CD4-positive, CD25-positive, alpha-beta regulatory T cell (primary cell): ENCODE measurements at regions not wholly inside any gene's neighbourhood (a gene's known extent, or its start where the extent isn't known, plus 50 kb on each side); places are given as distances from the start of the nearest gene placed in this dataset.
"Not testable (repeated sequence)": the region's sequence is repeated elsewhere in the genome, so short reads cannot be mapped to it uniquely, and the experiment has no call there.

Source experiments
- ATAC-seq, 2 donors: fragments of 150-1000 bp; cut with Tn5 transposase; one replicate each; pipeline ENCODE4 v1.10.0; 2021; ENCODE audit warnings: low read depth in 2 of 2, moderate number of reproducible peaks in 2 of 2, moderate library complexity in 1 of 2
- DNase-seq, 3 donors: peaks; one replicate each; pipeline versions ENCODE4 v3.0.0 to v3.0.0-alpha.2; 2012 to 2022; ENCODE audit warnings: mixed read lengths in 1 of 3
- H3K27ac ChIP-seq: one replicate; pipeline ENCODE4 v1.7.0; 2013; ENCODE audit warnings: mild to moderate bottlenecking, low read length; ENCODE audit not compliant: insufficient read depth, poor library complexity, severe bottlenecking
- H3K27me3 ChIP-seq: one replicate; pipeline ENCODE4 v1.7.0; 2013; ENCODE audit warnings: low read length; ENCODE audit not compliant: control insufficient read depth, insufficient read depth
- H3K36me3 ChIP-seq: one replicate; pipeline ENCODE4 v1.7.0; 2013; ENCODE audit warnings: mild to moderate bottlenecking, low read length, moderate library complexity; ENCODE audit not compliant: control insufficient read depth, insufficient read depth
- H3K4me1 ChIP-seq: 2 replicates; pipeline ENCODE4 v1.7.0; 2013; ENCODE audit warnings: mild to moderate bottlenecking, low read length; ENCODE audit not compliant: insufficient read depth, control insufficient read depth, poor library complexity, severe bottlenecking
- H3K4me3 ChIP-seq: one replicate; pipeline ENCODE4 v1.7.0; 2013; ENCODE audit warnings: low read depth, mild to moderate bottlenecking, low read length, moderate library complexity
- H3K9me3 ChIP-seq, 2 experiments: 1 replicate in 1 of 2; 2 replicates in 1 of 2; pipeline ENCODE4 v1.7.0; 2013; ENCODE audit warnings: low read length in 2 of 2, mild to moderate bottlenecking in 1 of 2, moderate library complexity in 1 of 2; ENCODE audit not compliant: control insufficient read depth in 2 of 2
- H3K27ac Mint-ChIP-seq, 3 donors: one replicate each; pipeline ENCODE4 v1.8.0; 2020 to 2022; ENCODE audit warnings: mild to moderate bottlenecking in 3 of 3, mixed read lengths in 3 of 3, moderate library complexity in 2 of 3
- H3K27me3 Mint-ChIP-seq: one replicate; pipeline ENCODE4 v1.8.0; 2022; ENCODE audit warnings: mild to moderate bottlenecking, mixed read lengths
- H3K36me3 Mint-ChIP-seq: one replicate; pipeline ENCODE4 v1.8.0; 2020; ENCODE audit warnings: mixed read lengths
- H3K4me1 Mint-ChIP-seq, 4 donors: one replicate each; pipeline ENCODE4 v1.8.0; 2020 to 2022; ENCODE audit warnings: mixed read lengths in 4 of 4, mild to moderate bottlenecking in 1 of 4
- H3K4me3 Mint-ChIP-seq, 4 donors: one replicate each; pipeline ENCODE4 v1.8.0; 2020 to 2022; ENCODE audit warnings: mild to moderate bottlenecking in 4 of 4, mixed read lengths in 4 of 4, moderate library complexity in 3 of 4
- H3K9me3 Mint-ChIP-seq, 7 donors: one replicate each; pipeline ENCODE4 v1.8.0; 2020 to 2022; ENCODE audit warnings: mixed read lengths in 7 of 7, mild to moderate bottlenecking in 3 of 7, moderate library complexity in 2 of 7

GRCh38 chr5:8719796-8720195 lies 826.1 kb downstream of the SEMA5A start:
- H3K27me3 Mint-ChIP-seq, result no peaks in the 10 kb centered on the region
- H3K4me1 Mint-ChIP-seq, result no peaks in the 10 kb centered on the region
- no peak for ATAC-seq
- peaks cover 0 to 15% (median 2%) of the 10 kb centered on the region in 7 donors for H3K9me3 Mint-ChIP-seq
- no peak overlapping the region for H3K27ac Mint-ChIP-seq
- Histone ChIP-seq H3K27ac (no peak overlapping the region), H3K9me3 (no peaks in the 10 kb centered on the region), H3K36me3 (no peaks in the 10 kb centered on the region), H3K4me3 (no peak overlapping the region), H3K4me1 (no peaks in the 10 kb centered on the region), H3K27me3 (no peaks in the 10 kb centered on the region)
- H3K4me3 Mint-ChIP-seq, result no peak overlapping the region
- no peak for DNase-seq
- H3K36me3 Mint-ChIP-seq, result no peaks in the 10 kb centered on the region

GRCh38 chr5:8720506-8720905 lies 825.4 kb downstream of the SEMA5A start:
- Histone ChIP-seq H3K9me3 (no peaks in the 10 kb centered on the region), H3K4me1 (no peaks in the 10 kb centered on the region), H3K4me3 (no peak overlapping the region), H3K27ac (no peak overlapping the region), H3K27me3 (no peaks in the 10 kb centered on the region), H3K36me3 (no peaks in the 10 kb centered on the region)
- no peak overlapping the region for H3K4me3 Mint-ChIP-seq
- no peak for DNase-seq
- no peaks in the 10 kb centered on the region for H3K27me3 Mint-ChIP-seq
- H3K4me1 Mint-ChIP-seq, result no peaks in the 10 kb centered on the region
- no peak overlapping the region for H3K27ac Mint-ChIP-seq
- peaks cover 0 to 18% (median 3%) of the 10 kb centered on the region in 7 donors for H3K9me3 Mint-ChIP-seq
- no peak for ATAC-seq
- H3K36me3 Mint-ChIP-seq, result no peaks in the 10 kb centered on the region

GRCh38 chr5:8721536-8721935 lies 824.3 kb downstream of the SEMA5A start:
- Histone ChIP-seq H3K4me3 (no peak overlapping the region), H3K36me3 (no peaks in the 10 kb centered on the region), H3K9me3 (peaks cover 0 to 10% of the 10 kb centered on the region in 2 experiments), H3K27me3 (no peaks in the 10 kb centered on the region), H3K27ac (no peak overlapping the region), H3K4me1 (no peaks in the 10 kb centered on the region)
- peaks cover 0 to 22% (median 5%) of the 10 kb centered on the region in 7 donors for H3K9me3 Mint-ChIP-seq
- H3K27me3 Mint-ChIP-seq, result no peaks in the 10 kb centered on the region
- no peak for DNase-seq
- no peaks in the 10 kb centered on the region for H3K36me3 Mint-ChIP-seq
- H3K27ac Mint-ChIP-seq, result no peak overlapping the region
- H3K4me1 Mint-ChIP-seq, result no peaks in the 10 kb centered on the region
- ATAC-seq, result no peak
- H3K4me3 Mint-ChIP-seq, result no peak overlapping the region

- DNase-seq (no peak), ATAC-seq (no peak)
- Mint-ChIP-seq H3K4me1 (no peaks in the 10 kb centered on the region), H3K27ac (peak overlapping the region in 1 of 3 donors; percentile 52), H3K36me3 (no peaks in the 10 kb centered on the region), H3K9me3 (peaks cover 0 to 25% (median 9%) of the 10 kb centered on the region in 7 donors), H3K4me3 (no peak overlapping the region), H3K27me3 (no peaks in the 10 kb centered on the region)
- Histone ChIP-seq H3K27me3 (no peaks in the 10 kb centered on the region), H3K27ac (no peak overlapping the region), H3K4me1 (no peaks in the 10 kb centered on the region), H3K4me3 (no peak overlapping the region), H3K36me3 (no peaks in the 10 kb centered on the region), H3K9me3 (peaks cover 2 to 11% of the 10 kb centered on the region in 2 experiments)
Measured at GRCh38 chr5:8726383-8727036, 819.4 kb downstream of the SEMA5A start.

GRCh38 chr5:8727396-8727795 lies 818.5 kb downstream of the SEMA5A start:
- no peak overlapping the region for H3K4me3 Mint-ChIP-seq
- no peak overlapping the region for H3K27ac Mint-ChIP-seq
- H3K4me1 Mint-ChIP-seq, result no peaks in the 10 kb centered on the region
- no peak for DNase-seq
- Histone ChIP-seq H3K4me1 (no peaks in the 10 kb centered on the region), H3K9me3 (peaks cover 2 to 11% of the 10 kb centered on the region in 2 experiments), H3K27me3 (no peaks in the 10 kb centered on the region), H3K4me3 (no peak overlapping the region), H3K27ac (no peak overlapping the region), H3K36me3 (no peaks in the 10 kb centered on the region)
- H3K9me3 Mint-ChIP-seq, result peaks cover 0 to 25% (median 9%) of the 10 kb centered on the region in 7 donors
- no peaks in the 10 kb centered on the region for H3K36me3 Mint-ChIP-seq
- H3K27me3 Mint-ChIP-seq, result no peaks in the 10 kb centered on the region
- ATAC-seq, result no peak

GRCh38 chr5:8729437-8729836 lies 816.4 kb downstream of the SEMA5A start:
- Mint-ChIP-seq H3K36me3 (no peaks in the 10 kb centered on the region), H3K4me3 (no peak overlapping the region)
- ATAC-seq, result no peak

GRCh38 chr5:8730194-8730593 lies 815.7 kb downstream of the SEMA5A start:
- Histone ChIP-seq H3K27ac (no peak overlapping the region), H3K4me3 (no peak overlapping the region), H3K36me3 (no peaks in the 10 kb centered on the region), H3K27me3 (no peaks in the 10 kb centered on the region), H3K9me3 (peaks cover 2 to 11% of the 10 kb centered on the region in 2 experiments), H3K4me1 (no peaks in the 10 kb centered on the region)
- H3K27ac Mint-ChIP-seq, result no peak overlapping the region
- H3K27me3 Mint-ChIP-seq, result no peaks in the 10 kb centered on the region
- H3K4me1 Mint-ChIP-seq, result no peaks in the 10 kb centered on the region
- DNase-seq (no peak), ATAC-seq (no peak)
- H3K4me3 Mint-ChIP-seq, result peak overlapping the region in 1 of 4 donors; percentile 7
- peaks cover 0 to 17% (median 9%) of the 10 kb centered on the region in 7 donors for H3K9me3 Mint-ChIP-seq
- no peaks in the 10 kb centered on the region for H3K36me3 Mint-ChIP-seq

More at GRCh38 chr5:8729437-8729836, 816.4 kb downstream of the SEMA5A start:
- no peak overlapping the region for H3K27ac ChIP-seq
- no peaks in the 10 kb centered on the region for H3K4me1 Mint-ChIP-seq
- H3K27me3 ChIP-seq, result no peaks in the 10 kb centered on the region
- no peaks in the 10 kb centered on the region for H3K36me3 ChIP-seq
- DNase-seq, result no peak
- no peak overlapping the region for H3K27ac Mint-ChIP-seq
- no peaks in the 10 kb centered on the region for H3K27me3 Mint-ChIP-seq
- peaks cover 0 to 17% (median 9%) of the 10 kb centered on the region in 7 donors for H3K9me3 Mint-ChIP-seq
- H3K4me3 ChIP-seq, result no peak overlapping the region
- peaks cover 2 to 11% of the 10 kb centered on the region in 2 experiments for H3K9me3 ChIP-seq
- H3K4me1 ChIP-seq, result no peaks in the 10 kb centered on the region

GRCh38 chr5:8731110-8731509 lies 814.8 kb downstream of the SEMA5A start:
- ATAC-seq, H3K4me3 Mint-ChIP-seq, H3K4me1 ChIP-seq, DNase-seq, H3K9me3 ChIP-seq, H3K27me3 ChIP-seq, H3K27ac Mint-ChIP-seq, H3K27ac ChIP-seq, H3K36me3 Mint-ChIP-seq, H3K4me1 Mint-ChIP-seq, H3K4me3 ChIP-seq, H3K27me3 Mint-ChIP-seq, H3K36me3 ChIP-seq: not testable (repeated sequence)
- H3K9me3 Mint-ChIP-seq, result peaks cover 0 to 11% (median 8%) of the 10 kb centered on the region in 7 donors
